ENCODE measurements at regions not wholly inside any gene's neighbourhood (a gene's known extent, or its start where the extent isn't known, plus 50 kb on each side); places are given as distances from the start of the nearest gene placed in this dataset.

GRCh38 chr13:58051807-58052375, 420.3 kb downstream of the PCDH17 start:
- no peak for DNase-seq

- no peak for DNase-seq
These were observed 424.9 kb downstream of the PCDH17 start for GRCh38 chr13:58056426-58056825.

GRCh38 chr13:58059624-58060023, 428.1 kb downstream of the PCDH17 start:
- no peak for DNase-seq

- DNase-seq, result no peak
These were observed 449.3 kb downstream of the PCDH17 start for GRCh38 chr13:58080806-58081205.

GRCh38 chr13:58081301-58081820, 449.8 kb downstream of the PCDH17 start:
- DNase-seq, result no peak

GRCh38 chr13:58083064-58083463, 451.5 kb downstream of the PCDH17 start:
- DNase-seq, result no peak

- DNase-seq, result no peak
These were observed 453.7 kb downstream of the PCDH17 start for GRCh38 chr13:58085274-58085673.

- no peak for DNase-seq
These were observed 454.3 kb downstream of the PCDH17 start for GRCh38 chr13:58085819-58086218.

GRCh38 chr13:58087566-58087965, 456.0 kb downstream of the PCDH17 start:
- no peak for DNase-seq

GRCh38 chr13:58093394-58093793, 461.9 kb downstream of the PCDH17 start:
- DNase-seq, result no peak

- DNase-seq, result no peak
These were observed 466.3 kb downstream of the PCDH17 start for GRCh38 chr13:58097831-58098230.

- no peak for DNase-seq
These were observed 487.8 kb downstream of the PCDH17 start for GRCh38 chr13:58119351-58119750.

GRCh38 chr13:58119804-58120203, 488.3 kb downstream of the PCDH17 start:
- DNase-seq, result no peak

- DNase-seq, result no peak
These were observed 495.0 kb downstream of the PCDH17 start for GRCh38 chr13:58126496-58126895.

GRCh38 chr13:58134012-58134411, 502.5 kb downstream of the PCDH17 start:
- no peak for DNase-seq

- no peak for DNase-seq
These were observed 503.0 kb downstream of the PCDH17 start for GRCh38 chr13:58134525-58134924.

GRCh38 chr13:58142952-58143351, 511.4 kb downstream of the PCDH17 start:
- DNase-seq, result no peak

GRCh38 chr13:58144616-58145015, 513.1 kb downstream of the PCDH17 start:
- DNase-seq, result no peak

GRCh38 chr13:58151452-58151851, 519.9 kb downstream of the PCDH17 start:
- no peak for DNase-seq

GRCh38 chr13:58160980-58161379, 529.4 kb downstream of the PCDH17 start:
- no peak for DNase-seq

GRCh38 chr13:58165617-58166016, 534.1 kb downstream of the PCDH17 start:
- peak; percentile 3 for DNase-seq

GRCh38 chr13:58181111-58181510, 549.6 kb downstream of the PCDH17 start:
- no peak for DNase-seq

GRCh38 chr13:58187881-58188280, 556.3 kb downstream of the PCDH17 start:
- DNase-seq, result no peak

- no peak for DNase-seq
These were observed 559.0 kb downstream of the PCDH17 start for GRCh38 chr13:58190577-58190976.

GRCh38 chr13:58191754-58192153, 560.2 kb downstream of the PCDH17 start:
- no peak for DNase-seq

All from NCI-H146 (cell line).